ENCODE measurements at regions not wholly inside any gene's neighbourhood (a gene's known extent, or its start where the extent isn't known, plus 50 kb on each side); places are given as distances from the start of the nearest gene placed in this dataset.

DNA sequence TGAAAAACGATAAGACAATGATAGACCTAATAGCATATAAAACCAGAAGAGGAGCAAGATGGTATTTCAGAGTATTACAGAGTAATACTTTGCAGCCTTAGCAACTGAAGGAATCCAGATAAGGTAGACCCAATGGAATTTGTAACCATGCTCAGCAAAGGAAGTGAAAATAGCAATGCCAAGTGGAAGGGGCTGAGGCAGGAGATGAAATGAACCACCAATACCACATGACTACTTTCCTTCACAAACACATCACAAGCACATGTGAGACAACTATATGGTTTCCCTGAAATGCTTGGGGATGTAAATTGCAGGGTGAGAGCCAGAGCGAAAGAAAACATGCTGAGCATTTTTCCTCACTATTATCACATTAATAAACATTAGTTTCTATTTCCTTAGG, 79.8 kb upstream of the MELK start:
- no peak; the same call in 1 of the 2 replicates for ATAC-seq (ENCODE audit: low read depth)
- WGBS, 2 experiments (ENCODE audit: extremely low coverage in 2 of 2, insufficient read length in 1 of 2): no CpG with 5 or more reads among the region's 2 CpGs

More for the DNA sequence above, 79.8 kb upstream of the MELK start:
- H3K14ac ChIP-seq (replicated peaks; ENCODE audit: low read depth, low read length): no peak overlapping the region
- no peak overlapping the region for H3K18ac ChIP-seq (ENCODE audit: low read depth, low read length)
- TF ChIP-seq RCOR1 (IDR thresholded peaks at IDR 0.05; ENCODE audit: insufficient replicate concordance, low read length): no peak
- no peak for TF ChIP-seq POLR2A (IDR thresholded peaks at IDR 0.05; ENCODE audit: low read depth, low read length)
- no peak for TF ChIP-seq RFX5 (IDR thresholded peaks at IDR 0.05; ENCODE audit: low read depth, low read length)
- TF ChIP-seq MAZ (IDR thresholded peaks at IDR 0.05; ENCODE audit: borderline replicate concordance, low read depth, low read length): no peak
- no peak for TF ChIP-seq CEBPB (IDR thresholded peaks at IDR 0.05; ENCODE audit: low read depth, low read length)
- TF ChIP-seq RAD21 (IDR thresholded peaks at IDR 0.05; ENCODE audit: low read length): no peak
- TF ChIP-seq BHLHE40 (IDR thresholded peaks at IDR 0.05; ENCODE audit: low read depth, low read length): no peak
- H2BK15ac ChIP-seq (ENCODE audit: low read depth, low read length): no peak overlapping the region
- H2BK20ac ChIP-seq (ENCODE audit: low read depth, low read length): no peak overlapping the region
- no peak overlapping the region for H2BK120ac ChIP-seq (ENCODE audit: low read depth, low read length)
- H3K9me1 ChIP-seq (ENCODE audit: insufficient read depth, low read length): peaks cover 6% of the 10 kb centered on the region; the same call in 1 of the 2 replicates
- H2BK5ac ChIP-seq (ENCODE audit: low read depth, low read length, poor library complexity, severe bottlenecking): no peak overlapping the region
- H3K23ac ChIP-seq (ENCODE audit: low read depth, low read length): no peak overlapping the region
- dilution Hi-C loops (cut with HindIII; ENCODE audit: low sequenced_read_pairs, unreplicated experiment) (no loop called here), in situ Hi-C loops (cut with MboI; ENCODE audit: low sequenced_read_pairs) (no loop called here), intact Hi-C loops (cut with micrococcal nuclease) (no loop called here)
- no peak overlapping the region for H4K8ac ChIP-seq (ENCODE audit: low read depth in 2 of 2, low read length in 2 of 2)
- H4K20me1 ChIP-seq (ENCODE audit: insufficient read depth, low read length): no peaks in the 10 kb centered on the region
- no peak overlapping the region for H3K4me3 ChIP-seq (ENCODE audit: insufficient read depth, low read depth, low read length)
- CTCF ChIA-PET: no interaction called here
- no TSS peak for BruUV-seq (replicated peaks)
- peaks cover 2% of the 10 kb centered on the region for H3K4me1 ChIP-seq (ENCODE audit: control insufficient read depth, insufficient read depth, low read length)
- no peak overlapping the region for H3K4ac ChIP-seq (ENCODE audit: low read depth, low read length)
- POLR2A ChIA-PET (ENCODE audit: unreplicated experiment): no interaction called here
- no peak overlapping the region for H2AK9ac ChIP-seq (replicated peaks; ENCODE audit: low read depth, low read length, poor library complexity)
- H3K4me2 ChIP-seq (ENCODE audit: low read depth, low read length): no peak overlapping the region
- H3K56ac ChIP-seq (ENCODE audit: extremely low read depth, insufficient read depth, low read length): no peak overlapping the region
- no peak overlapping the region for H3K9ac ChIP-seq (ENCODE audit: low read depth, low read length)
- H3K27ac ChIP-seq (ENCODE audit: insufficient read depth, low read length): no peak overlapping the region
- 0 out of 4 replicates have a peak, but pooled peaks cover 3 to 4% of the 10 kb centered on the region in 2 experiments for H3K79me1 ChIP-seq (ENCODE audit: low read depth in 1 of 2, low read length in 2 of 2)
- DNase-seq: peak; percentile 12
- H3K9me3 ChIP-seq (ENCODE audit: control insufficient read depth, insufficient read depth, low read length): 0 out of 2 replicates have a peak, but pooled peaks cover 2% of the 10 kb centered on the region
- H2AK5ac ChIP-seq (ENCODE audit: low read depth, low read length): no peak overlapping the region
- H2AFZ ChIP-seq (replicated peaks; ENCODE audit: low read length, poor library complexity): no peak overlapping the region
- H3K36me3 ChIP-seq (ENCODE audit: control insufficient read depth, insufficient read depth, low read length): no peaks in the 10 kb centered on the region
- peaks cover 2% of the 10 kb centered on the region; the same call in 1 of the 2 replicates for H3K27me3 ChIP-seq (ENCODE audit: control insufficient read depth, insufficient read depth, low read length)
- H4K91ac ChIP-seq (ENCODE audit: insufficient read depth, low read depth, low read length): no peak overlapping the region
- no peak overlapping the region for H4K5ac ChIP-seq (ENCODE audit: low read depth, low read length)

Data from IMR-90 (cell line).